Breast epithelium (tissue), 4 donors: ENCODE measurements at regions not wholly inside any gene's neighbourhood (a gene's known extent, or its start where the extent isn't known, plus 50 kb on each side); places are given as distances from the start of the nearest gene placed in this dataset.
"Not testable (repeated sequence)": the region's sequence is repeated elsewhere in the genome, so short reads cannot be mapped to it uniquely, and the experiment has no call there.

Experiments used
- DNase-seq, 2 donors: peaks; one replicate each; pipeline ENCODE4 v3.0.0-alpha.2; 2019; ENCODE audit warnings: low spot score in 2 of 2
- H3K27ac ChIP-seq, 2 donors: fragments of 200-600 bp; sonication (generic) in 1 of 2; one replicate each; pipeline ENCODE4 v1.5.1; 2016 to 2019; ENCODE audit warnings: mild to moderate bottlenecking in 1 of 2
- H3K27me3 ChIP-seq, 2 donors: fragments of 200-600 bp; sonication (generic) in 1 of 2; one replicate each; pipeline versions ENCODE4 v1.5.1 to v1.6.0; 2017 to 2019; ENCODE audit warnings: control low read depth in 1 of 2, mild to moderate bottlenecking in 1 of 2
- H3K36me3 ChIP-seq: fragments of 200-600 bp; one replicate; pipeline ENCODE4 v1.5.1; 2019
- H3K4me1 ChIP-seq, 2 donors: fragments of 200-600 bp; sonication (generic); one replicate each; pipeline ENCODE4 v1.5.1; 2016 to 2019; ENCODE audit warnings: control low read depth in 1 of 2
- H3K4me3 ChIP-seq, 3 donors: fragments of 200-600 bp; sonication (generic); 1 replicate in 2 of 3; 2 replicates in 1 of 3; pipeline ENCODE4 v1.5.1; 2016 to 2019; ENCODE audit warnings: mild to moderate bottlenecking in 3 of 3, moderate library complexity in 2 of 3
- H3K9me3 ChIP-seq, 2 donors: fragments of 200-600 bp; sonication (generic) in 1 of 2; one replicate each; pipeline ENCODE4 v1.5.1; 2016 to 2019; ENCODE audit warnings: control low read depth in 1 of 2
- POLR2A ChIP-seq: fragments of 450-650 bp; IDR thresholded peaks from one replicate; pipeline ENCODE4 v1.6.1; 2016; ENCODE audit warnings: antibody characterized with exemption, mild to moderate bottlenecking, moderate library complexity
- POLR2AphosphoS5 ChIP-seq, 3 donors: sonication (generic); formaldehyde crosslinking; IDR thresholded peaks; one replicate each; pipeline ENCODE4 v1.6.1; 2017; ENCODE audit warnings: antibody characterized with exemption in 3 of 3
- intact Hi-C: fragments of 100-400 bp; cut with DNase I; formaldehyde crosslinking; loops from one replicate; pipeline ENCODE4 v1.15.1; 2023; ENCODE audit warnings: low total_unique reads
- TF ChIP-seq, protein P1 (sequence below), 3 donors: fragments of 450-650 bp; IDR thresholded peaks; one replicate each; pipeline ENCODE4 v1.5.1; 2016 to 2017; ENCODE audit warnings: antibody characterized with exemption in 3 of 3, mild to moderate bottlenecking in 3 of 3, moderate library complexity in 3 of 3

GRCh38 chr4:151852202-151852601 is 91.4 kb upstream of the GATB start:
- H3K4me1 ChIP-seq: no peaks in the 10 kb centered on the region
- no peaks in the 10 kb centered on the region for H3K9me3 ChIP-seq
- intact Hi-C loops: no loop called here
- H3K36me3 ChIP-seq: no peaks in the 10 kb centered on the region
- TF ChIP-seq POLR2AphosphoS5 (IDR thresholded peaks at IDR 0.05): no peak
- TF ChIP-seq POLR2A: no peak
- TF ChIP-seq, protein P1, sequence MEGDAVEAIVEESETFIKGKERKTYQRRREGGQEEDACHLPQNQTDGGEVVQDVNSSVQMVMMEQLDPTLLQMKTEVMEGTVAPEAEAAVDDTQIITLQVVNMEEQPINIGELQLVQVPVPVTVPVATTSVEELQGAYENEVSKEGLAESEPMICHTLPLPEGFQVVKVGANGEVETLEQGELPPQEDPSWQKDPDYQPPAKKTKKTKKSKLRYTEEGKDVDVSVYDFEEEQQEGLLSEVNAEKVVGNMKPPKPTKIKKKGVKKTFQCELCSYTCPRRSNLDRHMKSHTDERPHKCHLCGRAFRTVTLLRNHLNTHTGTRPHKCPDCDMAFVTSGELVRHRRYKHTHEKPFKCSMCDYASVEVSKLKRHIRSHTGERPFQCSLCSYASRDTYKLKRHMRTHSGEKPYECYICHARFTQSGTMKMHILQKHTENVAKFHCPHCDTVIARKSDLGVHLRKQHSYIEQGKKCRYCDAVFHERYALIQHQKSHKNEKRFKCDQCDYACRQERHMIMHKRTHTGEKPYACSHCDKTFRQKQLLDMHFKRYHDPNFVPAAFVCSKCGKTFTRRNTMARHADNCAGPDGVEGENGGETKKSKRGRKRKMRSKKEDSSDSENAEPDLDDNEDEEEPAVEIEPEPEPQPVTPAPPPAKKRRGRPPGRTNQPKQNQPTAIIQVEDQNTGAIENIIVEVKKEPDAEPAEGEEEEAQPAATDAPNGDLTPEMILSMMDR (IDR thresholded peaks at IDR 0.05): no peak
- H3K27ac ChIP-seq: no peak overlapping the region
- H3K27me3 ChIP-seq: no peaks in the 10 kb centered on the region
- DNase-seq: no peak
- no peak overlapping the region for H3K4me3 ChIP-seq

DNA sequence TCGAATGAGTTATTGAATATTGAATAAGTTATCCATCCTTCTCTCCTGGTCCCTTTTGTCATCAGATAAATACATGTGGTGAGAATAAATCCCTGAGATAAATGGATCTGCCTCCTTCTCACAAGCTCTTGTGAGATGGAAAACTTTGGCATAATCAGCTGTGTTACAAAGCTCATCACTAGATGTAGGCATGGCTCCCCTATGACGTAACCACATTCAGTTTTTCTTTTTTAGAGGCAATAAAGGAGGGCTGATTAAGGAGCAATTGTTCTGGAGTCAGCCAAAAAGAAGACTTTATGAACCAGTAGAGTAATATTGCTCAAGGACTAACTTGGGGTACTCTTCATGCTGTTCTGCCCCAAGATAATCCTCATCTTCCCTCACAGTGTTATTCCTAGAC is 90.5 kb upstream of the GATB start:
- TF ChIP-seq, protein P1 (IDR thresholded peaks at IDR 0.05): no peak
- TF ChIP-seq POLR2A (no peak), POLR2AphosphoS5 (IDR thresholded peaks at IDR 0.05) (no peak)
- no peaks in the 10 kb centered on the region for H3K27me3 ChIP-seq
- intact Hi-C loops: no loop called here
- H3K4me3 ChIP-seq: no peak overlapping the region
- no peaks in the 10 kb centered on the region for H3K36me3 ChIP-seq
- no peaks in the 10 kb centered on the region for H3K4me1 ChIP-seq
- no peak overlapping the region for H3K27ac ChIP-seq
- DNase-seq: no peak
- no peaks in the 10 kb centered on the region for H3K9me3 ChIP-seq

DNA sequence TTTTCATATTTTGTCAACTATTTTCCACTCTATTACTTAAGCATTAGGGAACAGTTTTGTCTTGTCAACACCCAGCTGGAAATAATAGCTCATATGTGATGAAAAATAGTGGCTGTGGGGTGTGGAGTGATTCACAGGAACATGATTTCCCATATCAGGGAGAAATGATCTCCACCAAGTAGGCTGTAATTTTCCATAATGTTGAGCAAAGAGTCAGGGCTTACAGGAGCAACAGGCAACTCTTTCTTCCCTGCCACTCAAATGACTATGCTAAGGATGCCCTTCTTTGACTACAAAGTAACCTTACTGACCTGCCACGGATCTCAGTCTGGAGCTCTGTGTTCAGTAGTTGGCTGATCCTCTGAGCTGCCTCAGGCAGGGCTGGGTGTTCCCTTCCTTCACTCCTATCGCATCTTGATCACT is 90.0 kb upstream of the GATB start:
- H3K4me3 ChIP-seq: no peak overlapping the region
- no peak for TF ChIP-seq POLR2A
- TF ChIP-seq, protein P1 (IDR thresholded peaks at IDR 0.05): no peak
- TF ChIP-seq POLR2AphosphoS5 (IDR thresholded peaks at IDR 0.05): no peak
- no peaks in the 10 kb centered on the region for H3K27me3 ChIP-seq
- H3K4me1 ChIP-seq: no peaks in the 10 kb centered on the region
- no peaks in the 10 kb centered on the region for H3K9me3 ChIP-seq
- no peak overlapping the region for H3K27ac ChIP-seq
- H3K36me3 ChIP-seq: no peaks in the 10 kb centered on the region
- intact Hi-C loops: no loop called here
- no peak for DNase-seq

GRCh38 chr4:151845551-151845950 is 84.7 kb upstream of the GATB start:
- H3K27me3 ChIP-seq, H3K9me3 ChIP-seq, H3K4me1 ChIP-seq, H3K27ac ChIP-seq, intact Hi-C loops, DNase-seq, H3K36me3 ChIP-seq, H3K4me3 ChIP-seq: not testable (repeated sequence)

DNA sequence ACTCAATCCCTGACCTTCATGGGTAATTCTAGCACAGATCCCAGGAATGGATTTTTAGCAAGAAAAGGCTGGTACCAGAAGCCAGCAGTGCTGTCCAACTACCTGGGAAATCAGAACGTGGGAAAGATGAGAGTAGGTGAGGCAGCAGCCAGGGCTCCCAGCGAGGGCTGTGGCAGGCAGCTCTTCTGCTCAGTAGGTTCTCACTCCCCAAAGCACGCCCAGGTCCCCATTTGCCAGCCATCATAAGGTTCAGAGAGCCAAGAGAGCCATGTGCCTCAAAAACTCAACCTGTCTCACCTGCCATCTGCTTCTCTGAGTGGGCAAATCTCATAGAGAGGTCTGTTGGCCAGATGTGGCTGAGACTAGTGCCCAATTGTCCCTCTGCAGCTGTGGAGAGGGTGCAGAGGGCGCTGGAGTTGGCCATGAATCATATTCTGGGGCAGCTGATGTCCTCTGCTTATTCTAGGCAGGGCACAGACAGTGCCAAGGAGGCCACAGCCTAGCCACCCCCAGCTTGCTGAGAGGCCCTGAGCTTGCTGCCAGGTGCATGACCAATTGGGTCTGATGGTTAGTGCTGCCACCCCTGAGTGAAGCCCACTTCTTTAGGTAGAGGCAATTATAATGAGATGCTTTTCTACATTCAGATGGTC is 81.7 kb upstream of the GATB start:
- intact Hi-C loops: no loop called here
- TF ChIP-seq, protein P1 (IDR thresholded peaks at IDR 0.05): no peak
- TF ChIP-seq POLR2AphosphoS5 (IDR thresholded peaks at IDR 0.05) (no peak), POLR2A (no peak)
- H3K9me3 ChIP-seq: no peaks in the 10 kb centered on the region
- H3K27ac ChIP-seq: no peak overlapping the region
- DNase-seq: no peak
- no peaks in the 10 kb centered on the region for H3K36me3 ChIP-seq
- H3K4me1 ChIP-seq: no peaks in the 10 kb centered on the region
- no peaks in the 10 kb centered on the region for H3K27me3 ChIP-seq
- H3K4me3 ChIP-seq: no peak overlapping the region

- no peak for DNase-seq
- intact Hi-C loops: no loop called here
Measured at GRCh38 chr4:151841107-151841506, 80.3 kb upstream of the GATB start.

More at GRCh38 chr4:151841107-151841506, 80.3 kb upstream of the GATB start:
- no peaks in the 10 kb centered on the region for H3K9me3 ChIP-seq
- H3K27ac ChIP-seq: no peak overlapping the region
- H3K4me1 ChIP-seq: no peaks in the 10 kb centered on the region
- H3K27me3 ChIP-seq: no peaks in the 10 kb centered on the region
- no peak overlapping the region for H3K4me3 ChIP-seq
- no peak for TF ChIP-seq POLR2A
- TF ChIP-seq, protein P1 (IDR thresholded peaks at IDR 0.05): no peak
- no peak for TF ChIP-seq POLR2AphosphoS5 (IDR thresholded peaks at IDR 0.05)
- H3K36me3 ChIP-seq: no peaks in the 10 kb centered on the region
